ENCODE measurements at regions not wholly inside any gene's neighbourhood (a gene's known extent, or its start where the extent isn't known, plus 50 kb on each side); places are given as distances from the start of the nearest gene placed in this dataset.

DNA sequence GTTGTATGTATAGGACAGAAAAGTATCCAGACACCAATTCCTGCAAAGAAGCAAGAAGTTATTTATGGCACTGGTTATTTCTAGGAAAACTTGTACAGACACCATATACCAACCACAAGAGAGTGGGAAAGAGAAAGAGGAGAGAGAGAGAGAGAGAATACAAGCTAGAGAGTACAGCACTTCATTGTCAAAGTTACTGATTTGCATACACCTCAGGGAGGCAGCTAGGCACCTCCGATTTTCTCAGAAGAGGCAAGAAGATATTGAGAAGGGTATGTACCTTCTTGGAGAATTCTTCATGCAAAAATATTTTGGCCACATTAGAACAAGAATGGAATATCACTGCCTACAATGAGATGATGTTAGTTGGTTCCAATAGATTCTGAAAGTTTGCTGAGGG, 333.9 kb upstream of the PIK3C3 start:
- DNase-seq (ENCODE audit: low spot score) = no peak

DNA sequence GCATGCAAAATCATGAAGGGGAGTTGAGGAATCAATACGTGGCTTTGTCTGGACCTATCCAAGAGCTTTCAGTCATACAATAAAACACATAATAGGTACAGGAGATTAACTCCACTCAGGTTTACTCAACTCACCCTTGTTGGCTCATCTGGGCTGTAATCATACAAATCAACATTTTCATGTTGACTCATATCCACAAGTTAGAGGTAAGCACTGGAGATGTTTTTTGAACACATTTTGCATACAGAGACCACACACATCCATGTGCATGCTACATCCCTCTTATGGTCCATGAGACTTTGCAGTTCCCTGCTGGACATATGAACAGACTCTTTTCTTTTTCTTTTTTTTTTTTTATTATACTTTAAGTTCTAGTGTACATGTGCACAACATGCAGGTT, 336.9 kb upstream of the PIK3C3 start:
- no peak for DNase-seq (ENCODE audit: low spot score)

DNA sequence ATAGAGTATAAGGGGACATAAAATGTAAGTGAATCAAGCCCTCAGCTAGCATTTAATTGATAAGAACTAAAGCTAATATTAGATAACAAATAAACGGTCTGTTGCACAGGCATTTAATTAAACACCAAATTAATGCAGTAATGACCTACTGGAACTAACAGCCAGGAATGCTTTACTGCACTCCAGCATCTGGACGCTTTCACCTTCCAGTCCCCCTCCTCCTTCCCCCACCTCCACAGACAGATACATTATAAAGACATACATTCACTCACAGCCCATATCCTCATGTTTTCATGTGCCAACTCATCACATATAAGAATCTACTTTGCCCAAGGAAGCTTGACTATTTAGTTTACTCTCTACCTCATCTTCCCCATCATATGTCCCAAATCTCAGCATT, 337.4 kb upstream of the PIK3C3 start:
- DNase-seq (ENCODE audit: low spot score) = no peak

DNA sequence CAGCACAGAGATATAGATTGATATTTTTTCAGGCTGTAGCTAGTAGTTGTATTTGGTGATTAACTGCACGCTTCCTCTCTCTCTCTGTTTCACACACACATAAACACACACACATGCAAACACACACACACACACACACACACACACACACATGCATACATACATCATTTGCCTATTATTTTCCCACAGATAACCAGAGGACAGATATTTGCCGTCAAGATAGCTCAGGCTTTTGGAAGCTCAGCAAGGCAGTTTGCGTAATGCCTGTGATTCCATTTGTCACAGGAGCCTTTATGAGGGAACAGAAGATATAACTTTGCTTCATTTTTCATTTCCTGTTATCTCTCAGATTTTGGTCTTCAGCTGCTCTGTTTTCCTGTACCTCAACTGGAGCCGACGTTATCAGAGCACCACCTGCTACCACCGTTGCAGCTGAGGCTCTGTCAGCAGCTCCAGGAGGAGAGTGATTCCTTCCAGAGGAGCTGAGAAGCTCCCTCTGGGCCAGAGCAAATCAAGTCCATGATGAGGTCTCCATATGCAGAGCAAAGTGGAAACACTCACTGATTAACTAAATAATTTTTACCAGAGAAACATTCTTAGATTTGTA, 341.9 kb upstream of the PIK3C3 start:
- DNase-seq (ENCODE audit: low spot score) = no peak

DNA sequence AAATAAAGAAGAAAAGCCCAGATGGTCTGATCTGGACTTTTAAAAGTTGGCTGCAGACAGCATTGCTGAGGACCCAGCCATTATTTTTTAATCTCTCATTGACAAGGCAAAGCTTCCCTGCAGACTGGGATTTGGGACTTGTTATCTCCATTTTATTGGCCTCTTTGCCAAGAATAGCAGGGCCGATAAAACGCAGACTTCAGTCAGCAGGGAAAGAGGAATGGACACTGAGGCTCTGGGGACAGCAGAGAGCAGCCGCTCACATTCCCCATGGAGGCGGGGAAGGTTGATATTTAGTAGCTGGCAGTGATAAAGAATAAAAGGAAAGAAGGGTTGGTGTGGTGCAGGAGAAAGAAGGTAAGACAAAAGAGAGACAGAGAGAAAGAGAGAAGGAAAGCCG, 350.1 kb upstream of the PIK3C3 start:
- DNase-seq (ENCODE audit: low spot score) = no peak

DNA sequence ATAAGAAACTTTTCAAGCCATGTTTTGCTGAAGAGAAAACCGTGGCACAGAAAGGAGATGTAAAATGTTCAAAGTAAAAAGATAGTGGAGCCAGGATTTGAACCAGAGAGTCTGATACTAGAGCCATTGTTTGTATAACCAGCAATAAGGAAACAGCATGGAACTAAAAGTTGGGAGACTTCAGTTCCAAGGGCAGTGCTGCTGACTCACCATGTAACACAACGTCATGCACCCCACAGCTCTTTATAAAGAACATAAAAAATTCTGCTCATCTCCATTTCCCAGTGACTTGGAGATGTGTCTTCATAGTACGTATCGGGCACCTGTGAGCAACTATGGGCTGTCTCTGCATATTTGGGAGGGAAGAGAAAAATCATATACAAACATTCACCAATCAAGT, 353.0 kb upstream of the PIK3C3 start:
- no peak for DNase-seq (ENCODE audit: low spot score)

DNA sequence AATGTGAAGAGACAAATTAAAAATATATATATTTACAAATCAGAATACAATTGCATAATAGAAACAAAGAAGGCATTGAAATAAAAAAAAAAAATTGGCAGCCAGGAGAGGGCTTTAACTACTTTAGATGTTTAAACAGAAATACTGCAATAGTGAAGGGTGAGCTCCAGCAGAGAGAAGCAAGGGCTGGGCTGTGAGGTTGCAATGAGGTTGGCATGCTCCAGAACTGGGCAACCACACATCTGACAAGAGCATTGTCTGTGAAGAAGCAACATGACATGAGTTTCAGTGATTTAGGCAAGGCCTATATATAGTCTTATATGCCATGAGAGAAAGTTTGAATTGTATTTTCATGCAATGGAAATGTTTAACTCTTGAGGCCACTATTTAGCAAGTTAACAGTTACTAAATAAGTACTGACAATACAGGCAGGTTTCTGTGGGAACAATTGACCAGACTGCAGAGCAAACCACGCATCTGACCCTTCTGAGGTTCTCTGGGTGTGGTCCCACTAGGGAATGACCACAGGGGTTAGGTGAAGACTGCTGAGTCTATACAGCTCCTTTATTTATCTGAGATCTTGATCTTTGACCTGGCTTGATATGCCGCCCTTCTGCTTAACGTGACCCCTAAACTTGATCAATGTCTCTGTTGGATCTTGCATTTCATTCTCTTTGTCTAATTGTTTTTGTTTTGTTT, 354.2 kb upstream of the PIK3C3 start:
- DNase-seq (ENCODE audit: low spot score) = no peak

DNA sequence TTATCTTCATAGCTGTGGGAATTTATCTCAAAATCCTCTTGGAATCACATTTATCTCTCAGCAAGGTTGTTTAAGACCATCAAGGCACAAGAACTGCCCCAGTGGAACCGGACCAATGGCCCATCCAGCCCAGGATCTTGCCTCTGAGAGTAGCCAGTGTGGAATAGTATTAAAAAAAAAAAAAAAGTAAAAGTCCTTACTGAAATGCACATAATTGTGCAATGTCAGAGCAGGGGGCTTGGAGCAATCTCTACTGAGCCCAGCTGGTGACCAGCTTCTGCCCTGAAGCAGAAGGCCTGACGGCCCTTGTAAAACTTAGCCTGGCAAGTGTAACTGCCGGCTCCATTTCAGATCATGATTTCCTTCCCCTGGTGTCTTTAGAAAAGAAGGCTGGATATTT, 355.6 kb upstream of the PIK3C3 start:
- DNase-seq (ENCODE audit: low spot score) = no peak

DNA sequence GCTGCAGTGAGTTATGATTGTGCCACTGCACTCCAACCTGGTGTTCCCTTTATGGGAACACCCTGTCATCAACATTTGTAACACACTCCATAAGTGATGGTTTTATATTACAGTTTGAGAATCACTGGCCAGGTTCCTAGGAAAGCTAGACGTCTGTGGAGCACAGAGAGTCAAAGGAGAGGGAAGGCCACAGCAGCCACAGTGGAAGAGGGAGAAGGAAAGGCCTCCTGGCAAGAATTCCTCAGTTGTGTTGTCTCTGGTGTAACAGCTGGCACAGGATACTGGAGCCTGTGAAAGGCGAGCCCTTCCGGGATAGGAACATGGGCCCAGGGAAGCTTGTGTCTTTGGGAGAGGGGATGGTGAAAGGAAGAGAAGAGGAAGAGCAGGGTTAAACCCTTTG, 360.5 kb upstream of the PIK3C3 start:
- no peak for DNase-seq (ENCODE audit: low spot score)

DNA sequence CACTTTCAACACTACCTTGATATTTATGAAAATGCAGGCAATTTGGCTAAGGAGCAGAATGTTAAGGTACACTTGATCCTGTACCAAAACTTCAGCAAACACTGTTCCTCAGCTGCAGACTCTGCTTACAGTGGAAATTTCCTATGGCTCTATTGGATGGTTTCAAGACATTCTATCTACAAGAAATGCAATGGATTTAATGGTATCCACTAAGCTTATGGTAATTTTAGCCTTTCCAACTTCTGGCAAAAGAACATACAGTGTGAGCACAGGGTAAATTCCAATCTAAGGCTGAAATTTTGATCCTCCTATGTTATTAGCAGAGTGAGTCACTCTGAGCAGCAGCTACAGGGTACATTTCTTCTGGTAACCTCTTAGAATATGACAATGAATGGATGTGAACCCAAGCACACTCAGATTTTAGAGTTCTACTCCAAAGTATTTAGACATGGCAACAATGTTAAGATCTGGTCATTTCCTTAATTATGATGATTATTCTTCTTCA, 361.8 kb upstream of the PIK3C3 start:
- DNase-seq (ENCODE audit: low spot score) = no peak

DNA sequence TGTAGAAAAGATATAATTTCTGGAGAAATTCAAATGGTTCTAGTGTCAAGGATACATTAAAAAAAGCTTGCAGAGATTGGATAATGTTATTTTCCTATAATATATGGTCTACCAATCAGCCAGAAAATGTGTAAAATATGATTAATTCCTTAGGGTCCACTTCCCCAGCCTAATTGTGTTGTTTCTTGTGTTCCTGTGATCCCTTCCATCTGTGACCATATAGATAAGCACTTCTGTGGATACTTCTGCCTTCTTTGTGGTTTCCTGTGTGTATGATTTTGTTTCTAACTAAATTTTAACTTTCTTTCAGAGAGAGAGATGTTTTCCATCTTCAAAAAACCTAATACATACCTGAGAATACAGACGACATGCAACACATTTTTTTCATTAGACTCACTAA, 367.1 kb upstream of the PIK3C3 start:
- DNase-seq (ENCODE audit: low spot score) = no peak

DNA sequence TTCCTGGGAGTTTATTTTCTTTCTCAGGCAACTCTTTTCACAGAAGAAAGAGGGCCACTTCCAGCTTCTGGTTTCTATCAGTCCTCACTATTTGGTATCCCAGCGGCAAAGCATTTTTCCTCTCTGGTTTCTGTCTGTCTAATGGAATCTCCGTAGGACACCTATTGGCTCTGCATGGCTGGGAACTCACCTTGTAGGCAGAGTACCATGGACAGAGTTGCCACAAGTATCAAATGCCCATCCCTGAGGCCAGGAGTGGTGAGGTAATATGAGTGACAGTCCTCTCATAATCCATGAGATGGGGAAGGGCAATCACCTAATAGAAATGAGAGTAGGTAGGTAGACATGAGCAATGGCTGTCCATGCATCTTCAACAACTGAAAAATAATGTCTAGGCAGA, 369.5 kb upstream of the PIK3C3 start:
- no peak for DNase-seq (ENCODE audit: low spot score)

DNA sequence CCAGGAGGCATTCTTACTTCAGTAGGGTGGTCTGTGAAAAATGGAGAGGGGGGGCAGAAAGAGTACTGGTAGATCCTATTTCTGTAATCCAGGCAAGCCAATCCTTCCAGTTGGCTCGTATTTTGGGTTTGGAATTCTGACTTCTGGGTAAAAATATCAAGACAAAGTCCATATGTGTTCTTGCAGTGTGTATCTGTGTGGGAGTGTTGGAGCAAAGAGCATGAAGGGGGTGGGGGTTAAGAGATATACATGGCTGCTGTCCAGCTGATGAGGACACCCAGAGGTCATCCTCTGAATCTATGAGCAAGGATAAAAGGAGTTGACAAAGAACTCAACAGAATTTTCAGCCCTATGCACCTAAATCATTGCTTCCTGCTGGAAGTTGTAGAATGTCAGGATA, 375.8 kb upstream of the PIK3C3 start:
- DNase-seq (ENCODE audit: low spot score) = no peak

DNA sequence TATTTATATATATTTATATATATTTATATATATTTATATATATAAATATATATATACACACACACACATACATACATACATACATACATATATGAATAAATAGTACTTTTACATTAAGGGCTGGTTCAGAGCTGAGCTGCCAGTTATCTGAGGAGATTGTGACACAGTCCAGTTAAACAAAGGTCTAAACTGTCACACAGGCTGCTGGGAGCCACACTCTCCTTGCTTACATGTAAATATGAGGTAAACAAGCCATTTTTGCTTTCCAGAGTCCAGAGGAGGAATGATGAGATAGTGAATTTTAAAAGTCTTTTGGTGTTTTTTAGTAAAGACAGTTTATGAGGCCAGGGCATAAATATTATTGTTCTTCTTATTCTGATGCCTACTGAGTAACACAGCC, 377.5 kb upstream of the PIK3C3 start:
- no peak for DNase-seq (ENCODE audit: low spot score)

DNA sequence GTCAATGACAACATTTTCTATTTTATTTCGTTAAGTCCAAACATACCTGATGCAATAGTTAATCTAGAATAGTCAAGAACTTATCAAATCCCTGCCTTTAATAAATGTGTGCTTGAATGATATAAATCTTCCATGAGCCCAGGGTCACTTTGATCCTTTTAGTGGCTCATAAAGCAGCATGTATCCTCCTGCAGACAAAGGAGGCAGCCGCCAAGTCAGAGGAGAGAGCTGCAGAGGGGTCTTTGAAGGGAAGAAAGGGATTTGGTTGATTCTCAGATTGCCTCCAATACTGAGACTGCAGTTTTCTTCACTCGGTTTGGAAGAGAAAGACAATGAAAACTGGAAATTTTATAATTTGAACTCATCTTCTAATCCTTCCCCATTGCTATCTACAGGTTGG, 378.4 kb upstream of the PIK3C3 start:
- no peak for DNase-seq (ENCODE audit: low spot score)

DNA sequence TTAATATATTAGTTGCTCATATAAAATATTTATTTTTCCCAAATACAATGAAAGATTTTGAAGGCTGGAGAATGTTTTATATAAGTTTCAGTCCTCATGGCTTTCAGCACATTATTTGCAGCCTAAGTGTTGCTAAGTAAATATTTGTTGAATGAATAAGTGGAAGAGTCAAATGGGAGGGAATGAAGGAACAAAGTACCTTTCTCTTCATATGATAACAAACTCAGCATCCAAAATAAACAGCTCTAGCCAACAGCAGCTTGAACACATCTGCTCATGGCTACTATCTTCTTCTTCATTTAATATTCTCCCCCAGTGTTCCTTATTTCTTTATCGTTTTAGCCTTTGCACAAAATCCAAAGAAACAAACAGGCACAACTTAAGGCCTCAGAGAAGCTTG, 385.2 kb upstream of the PIK3C3 start:
- no peak for DNase-seq (ENCODE audit: low spot score)

DNA sequence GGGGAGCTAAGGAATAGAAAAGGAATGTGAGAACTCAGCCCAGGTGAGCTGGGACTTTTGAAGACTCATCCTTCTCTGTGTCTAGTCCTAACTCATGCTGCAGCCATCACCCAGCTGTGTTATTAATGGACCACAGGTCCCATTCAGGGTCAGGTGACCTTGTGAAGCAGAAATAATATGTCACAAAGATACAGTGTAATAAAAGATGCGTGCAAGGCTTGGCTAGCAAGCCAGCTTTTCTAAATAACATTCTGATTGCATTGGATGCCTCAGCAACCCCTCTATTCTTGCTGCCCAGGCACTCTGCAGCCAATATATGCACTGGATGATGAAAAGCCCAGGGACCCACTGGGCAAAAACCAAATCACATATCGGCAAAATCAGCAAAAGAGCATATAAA, 393.1 kb upstream of the PIK3C3 start:
- no peak for DNase-seq (ENCODE audit: low spot score)

DNA sequence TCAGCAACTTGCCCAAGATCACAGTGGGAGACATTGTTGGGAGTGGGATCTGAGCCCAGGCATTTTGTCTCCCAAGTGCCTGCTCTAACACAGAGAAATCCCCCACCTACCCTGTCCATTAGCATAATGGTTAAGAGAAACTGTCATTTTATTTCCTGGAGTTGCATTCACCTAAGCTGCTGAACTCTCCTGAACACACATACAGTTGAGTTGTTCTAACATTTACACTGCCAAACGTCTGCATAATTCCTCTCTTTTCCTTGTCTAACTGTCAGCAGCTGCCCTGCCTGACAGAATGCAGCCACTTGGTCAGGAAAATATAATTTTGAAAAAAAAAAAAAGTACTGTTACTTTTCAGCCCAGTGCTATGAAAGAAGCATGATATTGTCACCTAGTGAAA, 396.3 kb upstream of the PIK3C3 start:
- no peak for DNase-seq (ENCODE audit: low spot score)

DNA sequence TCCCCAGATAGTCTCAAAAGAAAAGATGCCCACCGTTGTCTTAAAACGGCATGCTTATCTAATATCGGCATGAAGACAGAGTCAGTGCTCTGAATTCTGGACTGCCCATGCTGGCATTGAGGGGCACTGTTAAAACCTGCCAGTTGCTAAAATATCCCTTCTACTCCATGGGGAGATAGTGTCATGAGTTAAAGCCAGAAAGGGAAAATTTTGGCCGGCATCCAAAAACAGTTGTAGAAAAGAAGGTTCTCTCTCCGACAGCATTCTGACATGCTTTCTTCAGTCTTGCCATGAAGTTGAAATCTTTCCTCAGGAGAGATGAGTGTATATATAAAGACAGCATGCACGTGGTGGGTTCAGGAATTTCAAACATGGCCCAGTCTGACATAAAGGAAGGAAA, 401.3 kb upstream of the PIK3C3 start:
- DNase-seq (ENCODE audit: low spot score) = no peak

DNA sequence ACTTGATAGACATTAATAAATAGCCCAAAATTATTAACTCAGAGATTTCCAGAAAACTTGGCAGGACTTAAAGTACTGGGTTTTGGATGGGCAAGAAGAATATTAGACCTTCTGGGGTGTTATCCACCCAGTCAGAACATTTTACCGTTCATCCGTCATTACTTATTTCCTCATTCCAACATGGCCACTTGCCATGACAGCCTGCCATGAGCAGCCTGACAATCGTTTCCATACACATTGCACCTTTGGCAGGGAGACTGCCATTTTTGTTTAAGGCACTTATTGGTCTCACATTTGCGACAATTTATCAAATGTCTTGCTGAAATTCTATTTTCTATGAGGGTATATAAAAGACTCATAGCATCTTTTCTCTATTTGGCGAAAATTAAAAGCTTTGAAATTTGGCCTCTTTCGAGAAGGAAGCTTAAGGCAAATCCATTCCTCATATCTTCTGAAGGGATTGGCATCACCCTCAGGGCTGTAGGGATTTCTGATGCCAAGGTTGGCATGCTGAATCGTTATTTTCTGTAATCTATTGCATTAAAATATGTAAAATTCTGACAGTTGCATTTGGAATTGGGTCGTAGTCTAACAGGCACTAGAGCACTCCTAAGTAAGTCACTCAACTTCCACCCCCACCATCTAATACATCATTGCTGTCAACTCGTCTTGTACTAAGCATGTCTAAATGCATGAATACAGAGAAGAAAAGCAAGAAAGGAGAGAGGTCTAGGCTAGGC, 406.3 kb upstream of the PIK3C3 start:
- no peak for DNase-seq (ENCODE audit: low spot score)

DNA sequence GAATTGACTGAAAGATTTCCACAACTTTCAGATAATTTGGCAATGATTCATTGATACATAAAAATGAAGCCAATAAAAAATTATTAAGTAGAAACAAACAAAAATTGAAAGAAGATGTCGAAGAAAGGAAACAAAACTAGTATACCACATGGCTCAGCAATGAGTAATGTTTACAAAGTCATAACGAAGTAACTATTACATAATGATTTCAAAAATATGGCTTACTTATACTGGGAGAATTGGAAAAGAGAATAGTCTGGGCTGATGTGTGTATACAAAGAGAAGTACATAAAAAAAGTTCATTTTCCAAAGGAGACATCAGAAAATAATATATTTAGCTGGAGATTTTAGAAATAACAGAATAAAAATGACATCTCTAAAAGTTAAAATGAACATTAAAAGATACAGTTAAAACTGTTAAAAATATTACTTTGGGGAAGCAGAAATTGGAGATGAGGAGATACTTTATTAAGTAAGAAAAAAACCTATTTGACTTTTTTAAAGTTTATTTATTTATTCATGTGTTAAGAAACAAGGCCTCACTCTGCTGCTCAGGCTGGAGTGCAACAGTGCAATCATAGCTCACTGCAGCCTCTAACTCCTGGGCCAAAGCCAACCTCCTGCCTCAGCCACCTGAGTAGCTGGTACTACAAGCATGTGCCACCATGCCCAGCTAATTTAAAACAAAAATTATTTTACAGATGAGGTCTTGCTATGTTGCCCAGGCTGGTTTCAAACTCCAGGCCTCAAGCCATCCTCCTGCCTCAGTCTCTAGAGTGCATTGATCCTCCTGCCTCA, 409.7 kb upstream of the PIK3C3 start:
- no peak for DNase-seq (ENCODE audit: low spot score)

DNA sequence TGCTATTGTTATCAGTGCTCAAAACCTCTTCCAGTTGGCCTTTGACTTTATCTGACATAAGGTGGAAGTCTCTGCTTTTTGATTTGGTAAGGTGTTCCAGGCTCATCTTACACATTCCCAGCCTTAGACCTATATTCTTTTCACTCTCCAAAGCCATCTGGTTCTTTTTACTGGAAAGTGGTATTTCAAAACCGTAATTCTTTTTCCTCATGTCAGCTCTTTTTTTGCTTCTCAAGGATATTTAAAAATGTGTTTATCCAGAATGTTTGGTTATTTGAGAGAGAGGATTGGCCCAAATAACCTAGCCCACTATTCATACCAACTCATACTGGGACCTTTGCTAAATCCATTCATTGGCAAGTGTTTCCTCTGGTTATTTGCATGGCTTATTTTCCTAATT, 411.2 kb upstream of the PIK3C3 start:
- DNase-seq (ENCODE audit: low spot score) = no peak

All from H4 (cell line).